ENCODE measurements at regions not wholly inside any gene's neighbourhood (a gene's known extent, or its start where the extent isn't known, plus 50 kb on each side); places are given as distances from the start of the nearest gene placed in this dataset.

DNA sequence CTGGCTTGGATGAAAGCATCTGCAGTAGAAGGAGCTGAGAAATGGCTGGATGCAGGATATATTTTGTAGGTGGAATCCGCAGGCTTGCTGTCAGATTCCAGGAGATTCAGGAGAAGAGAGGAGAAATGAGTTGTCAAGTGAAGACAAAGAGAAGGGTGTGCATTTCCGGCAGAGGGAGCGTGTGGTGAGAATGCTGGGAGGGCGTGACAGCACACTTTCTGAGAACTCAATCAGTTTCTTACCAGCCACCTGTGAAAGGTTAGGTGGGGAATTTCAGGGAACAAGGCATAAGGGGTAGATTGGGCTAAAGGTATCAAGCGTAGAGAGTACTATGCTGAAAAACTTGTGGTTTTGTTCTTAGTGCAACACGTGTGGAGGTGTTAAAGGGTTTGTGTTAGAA, 199.3 kb upstream of the ANKH start:
- TF ChIP-seq POLR2A (IDR thresholded peaks at IDR 0.05; ENCODE audit: low read depth, low read length) (no peak), SP1 (IDR thresholded peaks at IDR 0.05; ENCODE audit: low read depth, low read length) (no peak), SPI1 (IDR thresholded peaks at IDR 0.05; ENCODE audit: borderline replicate concordance, insufficient read depth, low read depth, low read length) (no peak), NR2C2 (IDR thresholded peaks at IDR 0.05; ENCODE audit: borderline replicate concordance, control insufficient read depth, insufficient read length, low read depth) (no peak), ZNF24 (IDR thresholded peaks at IDR 0.05) (no peak), SREBF1 (IDR thresholded peaks at IDR 0.05; ENCODE audit: low read length) (no peak), CBFB (IDR thresholded peaks at IDR 0.05; ENCODE audit: low read depth) (no peak), BRCA1 (IDR thresholded peaks at IDR 0.05; ENCODE audit: low read depth, low read length) (no peak)
- TF ChIP-seq, protein P1, sequence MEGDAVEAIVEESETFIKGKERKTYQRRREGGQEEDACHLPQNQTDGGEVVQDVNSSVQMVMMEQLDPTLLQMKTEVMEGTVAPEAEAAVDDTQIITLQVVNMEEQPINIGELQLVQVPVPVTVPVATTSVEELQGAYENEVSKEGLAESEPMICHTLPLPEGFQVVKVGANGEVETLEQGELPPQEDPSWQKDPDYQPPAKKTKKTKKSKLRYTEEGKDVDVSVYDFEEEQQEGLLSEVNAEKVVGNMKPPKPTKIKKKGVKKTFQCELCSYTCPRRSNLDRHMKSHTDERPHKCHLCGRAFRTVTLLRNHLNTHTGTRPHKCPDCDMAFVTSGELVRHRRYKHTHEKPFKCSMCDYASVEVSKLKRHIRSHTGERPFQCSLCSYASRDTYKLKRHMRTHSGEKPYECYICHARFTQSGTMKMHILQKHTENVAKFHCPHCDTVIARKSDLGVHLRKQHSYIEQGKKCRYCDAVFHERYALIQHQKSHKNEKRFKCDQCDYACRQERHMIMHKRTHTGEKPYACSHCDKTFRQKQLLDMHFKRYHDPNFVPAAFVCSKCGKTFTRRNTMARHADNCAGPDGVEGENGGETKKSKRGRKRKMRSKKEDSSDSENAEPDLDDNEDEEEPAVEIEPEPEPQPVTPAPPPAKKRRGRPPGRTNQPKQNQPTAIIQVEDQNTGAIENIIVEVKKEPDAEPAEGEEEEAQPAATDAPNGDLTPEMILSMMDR (IDR thresholded peaks at IDR 0.05 in 2 of 3, conservative IDR thresholded peaks at IDR 0.05 in 1 of 3; ENCODE audit: control insufficient read depth in 2 of 3, extremely low read depth in 1 of 3, insufficient read depth in 1 of 3, low read depth in 3 of 3, low read length in 3 of 3), result no peak
